BE2C (cell line): ENCODE measurements at regions not wholly inside any gene's neighbourhood (a gene's known extent, or its start where the extent isn't known, plus 50 kb on each side); places are given as distances from the start of the nearest gene placed in this dataset.
A peak's percentile ranks its signal among the peaks of the same experiment; 100 is the strongest.

Experiments used
- DNase-seq: peaks from one replicate; pipeline ENCODE4 v3.0.0-alpha.2; 2020
- H3K27me3 ChIP-seq: fragments of 250-450 bp; sonication (Bioruptor Pico); 2 replicates; pipeline ENCODE4 v1.5.1; 2020; ENCODE audit warnings: mild to moderate bottlenecking
- H3K36me3 ChIP-seq: fragments of 250-450 bp; sonication (Bioruptor Pico); 2 replicates; pipeline ENCODE4 v1.5.1; 2020; ENCODE audit warnings: mild to moderate bottlenecking
- H3K4me1 ChIP-seq: fragments of 250-450 bp; sonication (Bioruptor Pico); 2 replicates; pipeline ENCODE4 v1.5.1; 2020
- H3K4me3 ChIP-seq: 2 replicates; pipeline ENCODE4 v1.5.1; 2011; ENCODE audit warnings: low read depth, low read length
- H3K9me3 ChIP-seq: fragments of 250-450 bp; sonication (Bioruptor Pico); 2 replicates; pipeline ENCODE4 v1.5.1; 2020
- CTCF ChIP-seq: IDR thresholded peaks from 2 replicates; pipeline ENCODE4 v1.5.1; 2012; ENCODE audit warnings: mild to moderate bottlenecking, low read depth, low read length

- no peak for TF ChIP-seq CTCF
- H3K36me3 ChIP-seq = no peaks in the 10 kb centered on the region
- peak; percentile 44 for DNase-seq
- no peaks in the 10 kb centered on the region for H3K4me1 ChIP-seq
- no peaks in the 10 kb centered on the region; the same call in none of the 2 replicates for H3K27me3 ChIP-seq
- peak overlapping the region; percentile 64 for H3K4me3 ChIP-seq
- H3K9me3 ChIP-seq = no peaks in the 10 kb centered on the region
Observed at GRCh38 chr6:28757429-28758045, 166.2 kb downstream of the TRIM27 start.

GRCh38 chr6:28758046-28758817 lies 165.6 kb downstream of the TRIM27 start:
- DNase-seq = peak; percentile 74
- peaks cover 5% of the 10 kb centered on the region for H3K27me3 ChIP-seq
- H3K9me3 ChIP-seq = no peaks in the 10 kb centered on the region
- H3K4me1 ChIP-seq = no peaks in the 10 kb centered on the region
- H3K36me3 ChIP-seq = no peaks in the 10 kb centered on the region
- peak overlapping the region; percentile 64 for H3K4me3 ChIP-seq
- TF ChIP-seq CTCF = no peak

- Histone ChIP-seq H3K36me3 (no peaks in the 10 kb centered on the region), H3K9me3 (no peaks in the 10 kb centered on the region), H3K27me3 (peaks cover 10% of the 10 kb centered on the region), H3K4me1 (no peaks in the 10 kb centered on the region), H3K4me3 (peak overlapping the region; percentile 64)
- no peak for DNase-seq
- TF ChIP-seq CTCF = no peak
Observed at GRCh38 chr6:28758818-28759235, 165.0 kb downstream of the TRIM27 start.

- TF ChIP-seq CTCF = no peak
- H3K36me3 ChIP-seq = no peaks in the 10 kb centered on the region
- peaks cover 64% of the 10 kb centered on the region for H3K27me3 ChIP-seq
Observed at GRCh38 chr6:28764014-28764723, 159.6 kb downstream of the TRIM27 start.

GRCh38 chr6:28764761-28765282 lies 159.0 kb downstream of the TRIM27 start:
- no peak overlapping the region for H3K4me3 ChIP-seq
- no peaks in the 10 kb centered on the region for H3K4me1 ChIP-seq
- no peak for DNase-seq
- no peaks in the 10 kb centered on the region for H3K36me3 ChIP-seq
- no peak for TF ChIP-seq CTCF
- peaks cover 70% of the 10 kb centered on the region for H3K27me3 ChIP-seq
- no peaks in the 10 kb centered on the region for H3K9me3 ChIP-seq

More at GRCh38 chr6:28764014-28764723, 159.6 kb downstream of the TRIM27 start:
- DNase-seq = peak; percentile 52
- Histone ChIP-seq H3K4me3 (peak overlapping the region; percentile 49), H3K4me1 (no peaks in the 10 kb centered on the region), H3K9me3 (no peaks in the 10 kb centered on the region)
